GM19455 (cell line): ENCODE measurements at regions not wholly inside any gene's neighbourhood (a gene's known extent, or its start where the extent isn't known, plus 50 kb on each side); places are given as distances from the start of the nearest gene placed in this dataset.

Experiments used
- ATAC-seq: cut with Tn5 transposase; IDR thresholded peaks from one replicate; pipeline ENCODE4 v1.9.1; 2021; ENCODE audit not compliant: unreplicated experiment

GRCh38 chr12:17810399-17810798 lies 279.6 kb downstream of the RERGL start:
- ATAC-seq, result no peak

GRCh38 chr12:17809206-17809605 lies 280.8 kb downstream of the RERGL start:
- ATAC-seq, result no peak

GRCh38 chr12:17802657-17803641 lies 287.0 kb downstream of the RERGL start:
- no peak for ATAC-seq

DNA sequence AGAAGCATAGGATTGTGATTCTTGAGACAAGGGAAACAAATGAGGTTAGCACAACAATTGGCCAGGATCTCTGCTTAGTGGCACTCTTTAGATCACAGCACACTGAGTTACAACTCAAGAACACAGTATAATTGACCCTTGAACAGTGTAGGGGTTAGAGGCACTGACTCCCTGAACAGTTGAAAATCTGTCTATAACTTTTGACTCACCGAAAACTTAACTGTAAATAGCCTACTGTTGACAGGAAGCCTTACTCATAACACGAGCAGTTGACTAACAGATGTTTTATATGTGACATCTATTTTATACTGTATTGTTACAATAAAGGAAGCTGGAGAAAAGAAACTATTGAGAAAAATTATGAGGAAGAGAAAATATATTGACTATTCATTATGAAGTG lies 296.1 kb downstream of the RERGL start:
- no peak for ATAC-seq

GRCh38 chr12:17778242-17778641 lies 311.8 kb downstream of the RERGL start:
- ATAC-seq, result no peak

DNA sequence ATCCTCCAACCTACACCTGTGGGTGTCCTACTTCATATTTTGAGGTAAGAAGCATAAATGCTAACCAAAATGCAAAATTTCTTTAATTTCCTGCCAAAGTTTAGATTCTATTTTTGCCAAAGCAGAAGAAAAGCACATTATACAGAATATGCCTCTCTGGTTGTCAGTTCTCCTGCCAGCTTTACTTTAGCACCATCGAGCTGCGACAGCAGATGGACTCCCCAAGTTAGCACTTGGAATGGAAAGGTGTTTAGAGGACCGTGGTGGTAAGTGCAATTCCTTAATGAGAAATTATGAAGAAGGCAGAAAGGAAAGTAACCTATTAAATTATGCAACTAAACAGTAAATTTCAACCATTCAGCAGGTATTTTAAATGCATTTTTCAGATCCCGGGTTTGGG lies 326.6 kb downstream of the RERGL start:
- ATAC-seq, result no peak

GRCh38 chr12:17759982-17760381 lies 330.0 kb downstream of the RERGL start:
- no peak for ATAC-seq
